Heart left ventricle (tissue), 16 donors: ENCODE measurements at regions not wholly inside any gene's neighbourhood (a gene's known extent, or its start where the extent isn't known, plus 50 kb on each side); places are given as distances from the start of the nearest gene placed in this dataset.

Source experiments
- ATAC-seq, 4 donors: fragments of 200-7000 bp; cut with Tn5 transposase; one replicate each; pipeline ENCODE4 v1.9.1; 2020 to 2022; ENCODE audit warnings: moderate library complexity in 4 of 4, mild to moderate bottlenecking in 3 of 4, moderate number of reproducible peaks in 1 of 4
- DNase-seq, 5 donors: peaks; one replicate each; pipeline ENCODE4 v3.0.0-alpha.2; 2020
- H3K27ac ChIP-seq, 12 donors: fragments of 200-600 bp; sonication (generic) in 4 of 12; one replicate each; pipeline versions ENCODE4 v1.5.0 to v1.8.0; 2016 to 2022; ENCODE audit warnings: mild to moderate bottlenecking in 2 of 12
- H3K27me3 ChIP-seq, 9 donors: fragments of 200-600 bp; sonication (generic) in 2 of 9; one replicate each; pipeline versions ENCODE4 v1.5.1 to v1.8.0; 2016 to 2022; ENCODE audit warnings: mild to moderate bottlenecking in 3 of 9
- H3K36me3 ChIP-seq, 9 donors: fragments of 200-600 bp; sonication (generic) in 2 of 9; one replicate each; pipeline versions ENCODE4 v1.5.0 to v1.8.0; 2018 to 2022; ENCODE audit warnings: mild to moderate bottlenecking in 2 of 9
- H3K4me1 ChIP-seq, 12 donors: fragments of 200-600 bp; sonication (generic) in 4 of 12; one replicate each; pipeline versions ENCODE4 v1.5.0 to v1.8.0; 2016 to 2022; ENCODE audit warnings: mild to moderate bottlenecking in 3 of 12
- H3K4me3 ChIP-seq, 12 donors: fragments of 200-600 bp; sonication (generic) in 4 of 12; one replicate each; pipeline versions ENCODE4 v1.5.0 to v1.8.0; 2017 to 2022; ENCODE audit warnings: mild to moderate bottlenecking in 9 of 12, moderate library complexity in 4 of 12
- H3K9me3 ChIP-seq, 12 donors: fragments of 200-600 bp; sonication (generic) in 4 of 12; one replicate each; pipeline versions ENCODE4 v1.5.0 to v1.8.0; 2016 to 2022; ENCODE audit warnings: mild to moderate bottlenecking in 1 of 12
- POLR2A ChIP-seq, 2 donors: fragments of 450-650 bp; IDR thresholded peaks; one replicate each; pipeline ENCODE4 v1.6.1; 2017; ENCODE audit warnings: antibody characterized with exemption in 2 of 2, mild to moderate bottlenecking in 2 of 2, moderate library complexity in 2 of 2
- WGBS, 4 donors: extraction: QIAGEN DNeasy Blood & Tissue Kit in 2 of 4; methylation state at CpG; one replicate each; pipeline versions ENCODE4 v1.1.5 to v1.1.7; 2013 to 2018; 5-methylcytosine and 5-hydroxymethylcytosine counted together
- intact Hi-C, 10 donors: fragments of 100-400 bp; cut with DNase I; formaldehyde crosslinking; loops; one replicate each; pipeline versions ENCODE4 v1.11.1 to v1.14.2; 2022
- TF ChIP-seq, protein P1 (sequence below), 12 donors: fragments of 200-600 bp; sonication (generic) in 4 of 12; IDR thresholded peaks; one replicate each; pipeline versions ENCODE4 v1.5.0 to v1.8.0; 2018 to 2022; ENCODE audit warnings: antibody characterized with exemption in 12 of 12, mild to moderate bottlenecking in 5 of 12
- donor health status: ischemic (EF 13 %, LVEDD 7.1; RV severe dilation, severe dysfunction).
- donor health status: healthy with polysubstance abuse.
- donor health status: DM: no; HTN: yes; CAD: no.
- donor health status: DM: no; HTN: no; CAD: no.
- donor health status: ischemic (EF 25% LVEDD 6.9; RV normal size, moderate dysfunction).
- donor health status: ischemic (EF 25% LVEDD 5.7; RV mildly dilated, moderate dysfunction).
- donor health status: healthy.
- donor health status: DM: yes; HTN: yes; CAD: no.
- donor health status: ischemic (EF 35%, LVEDD 5.7; RV mildly dilated, moderate dysfunction).
- donor health status: nonischemic (EF 11% LVEDD 7.7; RV severe dilation, severe dysfunction).
- donor health status: DM: yes; HTN: yes; CAD: no.
- donor health status: PGD.
- donor health status: ischemic (EF 29% LVEDD 5.4; RV normal size, mild dysfunction).
- donor health status: nonischemic (EF 23%, LVEDD 6.1; RV moderate dilation, normal function).

DNA sequence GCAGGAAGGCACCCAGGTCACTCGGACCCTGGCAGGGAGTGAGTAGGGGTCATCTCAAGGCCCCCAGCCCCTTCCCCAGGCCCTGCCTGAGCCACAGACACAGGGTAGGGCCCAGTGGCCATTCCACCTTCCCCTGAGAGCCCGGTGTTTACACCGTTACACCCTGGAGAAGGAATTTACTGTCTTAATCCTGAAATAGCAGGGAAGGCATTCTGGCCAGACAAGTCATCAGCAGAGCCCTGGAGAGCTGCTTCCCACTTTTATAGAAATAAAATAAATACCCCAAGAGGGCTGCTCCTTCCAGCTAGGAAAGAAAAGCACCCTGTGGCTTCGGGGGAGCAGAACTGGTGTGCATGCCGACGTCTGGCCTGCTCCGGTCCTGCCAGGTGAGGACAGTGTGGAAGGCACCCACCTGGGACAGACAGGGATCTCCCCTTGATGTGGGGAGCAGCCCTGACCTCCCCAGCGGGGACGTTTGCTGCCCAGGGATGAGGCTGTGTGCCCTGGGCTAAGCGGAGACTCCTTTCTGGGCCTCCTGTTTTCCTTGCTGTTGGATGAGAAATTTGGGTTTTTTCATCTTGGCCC is 180.0 kb downstream of the MN1 start:
- DNase-seq (no peak), ATAC-seq (no peak)
- TF ChIP-seq POLR2A (IDR thresholded peaks at IDR 0.05): no peak
- TF ChIP-seq, protein P1, sequence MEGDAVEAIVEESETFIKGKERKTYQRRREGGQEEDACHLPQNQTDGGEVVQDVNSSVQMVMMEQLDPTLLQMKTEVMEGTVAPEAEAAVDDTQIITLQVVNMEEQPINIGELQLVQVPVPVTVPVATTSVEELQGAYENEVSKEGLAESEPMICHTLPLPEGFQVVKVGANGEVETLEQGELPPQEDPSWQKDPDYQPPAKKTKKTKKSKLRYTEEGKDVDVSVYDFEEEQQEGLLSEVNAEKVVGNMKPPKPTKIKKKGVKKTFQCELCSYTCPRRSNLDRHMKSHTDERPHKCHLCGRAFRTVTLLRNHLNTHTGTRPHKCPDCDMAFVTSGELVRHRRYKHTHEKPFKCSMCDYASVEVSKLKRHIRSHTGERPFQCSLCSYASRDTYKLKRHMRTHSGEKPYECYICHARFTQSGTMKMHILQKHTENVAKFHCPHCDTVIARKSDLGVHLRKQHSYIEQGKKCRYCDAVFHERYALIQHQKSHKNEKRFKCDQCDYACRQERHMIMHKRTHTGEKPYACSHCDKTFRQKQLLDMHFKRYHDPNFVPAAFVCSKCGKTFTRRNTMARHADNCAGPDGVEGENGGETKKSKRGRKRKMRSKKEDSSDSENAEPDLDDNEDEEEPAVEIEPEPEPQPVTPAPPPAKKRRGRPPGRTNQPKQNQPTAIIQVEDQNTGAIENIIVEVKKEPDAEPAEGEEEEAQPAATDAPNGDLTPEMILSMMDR (IDR thresholded peaks at IDR 0.05): no peak
- H3K4me3 ChIP-seq: no peak overlapping the region
- no peak overlapping the region for H3K27ac ChIP-seq
- no peaks in the 10 kb centered on the region for H3K27me3 ChIP-seq
- H3K9me3 ChIP-seq: peaks cover 0 to 4% (median 0%) of the 10 kb centered on the region in 12 donors
- H3K4me1 ChIP-seq: no peaks in the 10 kb centered on the region
- intact Hi-C loops: no loop called here
- WGBS, 4 donors: 78 to 97% (median 85%) methylated on average over 8 to 10 of the region's 10 CpGs
- H3K36me3 ChIP-seq: no peaks in the 10 kb centered on the region

DNA sequence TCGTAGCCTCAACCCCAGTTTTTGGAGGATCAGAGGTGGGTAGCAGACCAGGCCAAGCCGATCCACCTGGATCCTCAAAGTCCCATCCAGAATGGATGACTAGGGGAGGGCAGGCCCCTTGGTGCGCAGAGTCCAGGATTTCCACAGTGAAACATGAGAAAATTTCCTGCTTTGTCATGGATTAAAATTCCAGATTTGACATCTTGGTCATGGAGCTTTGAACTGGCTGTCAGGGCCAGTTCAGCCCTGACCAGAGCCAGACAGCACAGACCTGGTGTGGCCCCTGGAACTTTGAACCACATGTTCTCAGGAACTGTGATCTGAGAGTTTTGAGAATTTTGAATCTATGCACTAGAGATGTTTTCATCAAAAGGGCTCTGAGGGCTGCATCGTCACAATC is 177.5 kb downstream of the MN1 start:
- intact Hi-C loops: no loop called here
- Histone ChIP-seq H3K4me3 (no peak overlapping the region), H3K27me3 (no peaks in the 10 kb centered on the region), H3K27ac (no peak overlapping the region), H3K9me3 (peaks cover 0 to 4% (median 0%) of the 10 kb centered on the region in 12 donors), H3K36me3 (no peaks in the 10 kb centered on the region), H3K4me1 (no peaks in the 10 kb centered on the region)
- ATAC-seq: no peak
- DNase-seq: no peak
- TF ChIP-seq, protein P1 (IDR thresholded peaks at IDR 0.05): no peak
- no peak for TF ChIP-seq POLR2A (IDR thresholded peaks at IDR 0.05)
- WGBS, 4 donors: 81 to 95% (median 92%) methylated on average over 4 of the region's 4 CpGs

DNA sequence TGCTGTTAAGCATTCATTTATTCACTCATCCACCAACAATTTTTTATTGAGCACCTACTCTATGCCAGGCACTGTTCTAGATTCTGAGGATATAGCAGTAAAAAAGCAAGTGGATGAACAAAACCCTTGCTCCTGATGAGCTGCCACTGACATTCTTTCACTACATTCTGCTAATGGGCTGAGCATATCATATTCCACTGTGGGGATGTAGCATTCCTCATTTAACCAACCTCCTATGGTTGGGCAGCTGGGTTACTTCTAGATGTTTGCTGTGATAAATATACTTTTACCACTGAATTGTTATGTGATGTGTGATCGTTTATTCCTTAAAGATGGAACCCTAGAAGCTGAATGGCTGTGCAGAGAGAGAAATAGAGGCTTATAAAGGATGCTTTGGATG is 176.9 kb downstream of the MN1 start:
- no peaks in the 10 kb centered on the region for H3K36me3 ChIP-seq
- ATAC-seq (no peak), DNase-seq (no peak)
- no peak overlapping the region for H3K4me3 ChIP-seq
- 0 to 77% (median 24%) methylated on average over 1 of the region's 1 CpG for WGBS, 4 donors
- intact Hi-C loops: no loop called here
- H3K27ac ChIP-seq: no peak overlapping the region
- H3K27me3 ChIP-seq: no peaks in the 10 kb centered on the region
- peaks cover 0 to 2% (median 0%) of the 10 kb centered on the region in 12 donors for H3K9me3 ChIP-seq
- no peak for TF ChIP-seq POLR2A (IDR thresholded peaks at IDR 0.05)
- TF ChIP-seq, protein P1 (IDR thresholded peaks at IDR 0.05): no peak
- H3K4me1 ChIP-seq: no peaks in the 10 kb centered on the region

DNA sequence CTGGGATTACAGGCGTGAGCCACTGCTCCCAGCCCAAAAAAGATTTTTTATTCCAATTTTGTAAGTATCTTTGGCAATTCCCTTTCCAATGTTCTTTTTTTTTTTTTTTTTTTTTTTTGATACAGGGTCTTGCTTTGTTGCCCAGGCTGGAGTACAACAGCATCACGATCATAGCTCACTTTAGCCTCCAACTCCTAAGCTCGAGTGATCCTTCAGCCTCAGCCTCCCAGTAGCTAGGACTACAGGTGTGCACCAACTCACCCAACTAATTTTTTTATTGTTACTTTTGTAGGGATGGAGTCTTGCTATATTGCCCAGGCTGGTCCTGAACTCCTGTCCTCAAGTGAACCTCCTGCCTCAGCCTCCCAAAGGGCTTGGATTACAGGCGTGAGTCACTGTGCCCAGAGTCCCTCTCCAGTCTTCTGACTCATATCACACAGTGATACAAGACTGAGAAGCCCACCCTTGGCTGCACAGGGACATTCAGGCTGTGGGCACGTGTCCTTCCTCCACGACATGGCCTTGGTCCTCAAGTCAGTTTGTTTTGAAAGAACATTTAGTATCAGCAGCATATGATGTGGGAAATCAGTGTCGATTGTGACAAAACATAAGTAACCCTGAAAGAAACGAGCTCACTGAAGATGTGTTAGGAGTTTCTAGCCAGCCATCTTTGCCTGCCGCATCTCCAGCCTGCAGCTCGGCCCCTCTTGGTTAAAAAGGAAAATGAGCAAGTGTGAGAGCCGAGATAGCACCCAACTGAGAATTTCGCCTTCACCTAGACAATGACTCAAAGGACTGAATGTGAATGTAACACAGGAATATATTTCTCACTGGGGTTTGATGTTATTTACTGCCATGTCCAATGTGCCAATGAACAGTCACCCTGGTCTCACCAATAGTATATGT is 175.5 kb downstream of the MN1 start:
- no peaks in the 10 kb centered on the region for H3K27me3 ChIP-seq
- DNase-seq: no peak
- H3K4me1 ChIP-seq: no peaks in the 10 kb centered on the region
- H3K4me3 ChIP-seq: no peak overlapping the region
- WGBS, 4 donors: 86 to 87% (median 86%) methylated on average over 12 of the region's 12 CpGs
- TF ChIP-seq, protein P1 (IDR thresholded peaks at IDR 0.05): no peak
- TF ChIP-seq POLR2A (IDR thresholded peaks at IDR 0.05): no peak
- H3K36me3 ChIP-seq: no peaks in the 10 kb centered on the region
- intact Hi-C loops: no loop called here
- no peak overlapping the region for H3K27ac ChIP-seq
- H3K9me3 ChIP-seq: no peaks in the 10 kb centered on the region
- no peak for ATAC-seq
